OCI-LY1 (cell line): ENCODE measurements at regions not wholly inside any gene's neighbourhood (a gene's known extent, or its start where the extent isn't known, plus 50 kb on each side); places are given as distances from the start of the nearest gene placed in this dataset.

Source experiments
- H2AFZ ChIP-seq: fragments of 200-600 bp; sonication (generic), shearing (Covaris generic); 2 replicates; pipeline ENCODE4 v1.6.0; 2014; ENCODE audit warnings: antibody characterized with exemption, mild to moderate bottlenecking, low read length
- H3F3A ChIP-seq: fragments of 200-600 bp; sonication (generic), shearing (Covaris generic); 2 replicates; pipeline ENCODE4 v1.6.0; 2014; ENCODE audit warnings: mild to moderate bottlenecking, antibody characterized with exemption, low read length, moderate library complexity; ENCODE audit not compliant: insufficient read depth
- H3K27ac ChIP-seq: fragments of 200-600 bp; sonication (generic); 2 replicates; pipeline ENCODE4 v1.5.1; 2014; ENCODE audit warnings: low read length, mixed run types, mild to moderate bottlenecking, low read depth; ENCODE audit not compliant: poor library complexity, severe bottlenecking
- H3K27me3 ChIP-seq: fragments of 200-600 bp; sonication (generic); 2 replicates; pipeline ENCODE4 v1.6.0; 2014; ENCODE audit warnings: antibody characterized with exemption, mild to moderate bottlenecking, low read length, moderate library complexity; ENCODE audit not compliant: insufficient read depth
- H3K36me3 ChIP-seq: fragments of 200-600 bp; sonication (generic); 2 replicates; pipeline ENCODE4 v1.6.1; 2014; ENCODE audit warnings: mild to moderate bottlenecking, antibody characterized with exemption, low read length, moderate library complexity, mixed read lengths; ENCODE audit not compliant: insufficient read depth
- H3K4me1 ChIP-seq: fragments of 200-600 bp; sonication (generic); 2 replicates; pipeline ENCODE4 v1.5.1; 2014; ENCODE audit warnings: mild to moderate bottlenecking, low read length, moderate library complexity; ENCODE audit not compliant: insufficient read depth, severe bottlenecking
- H3K4me2 ChIP-seq: fragments of 200-600 bp; sonication (generic), shearing (Covaris generic); 2 replicates; pipeline ENCODE4 v1.6.1; 2014; ENCODE audit warnings: low read length
- H3K4me3 ChIP-seq: fragments of 200-600 bp; sonication (generic); 2 replicates; pipeline ENCODE4 v1.5.1; 2014; ENCODE audit warnings: low read length, low read depth, mild to moderate bottlenecking, mixed read lengths; ENCODE audit not compliant: poor library complexity, severe bottlenecking
- H3K79me2 ChIP-seq: fragments of 200-600 bp; shearing (Covaris generic); 2 replicates; pipeline ENCODE4 v1.6.1; 2016; ENCODE audit warnings: mixed run types, low read length, mixed read lengths; ENCODE audit not compliant: insufficient read depth
- H3K9ac ChIP-seq: fragments of 200-600 bp; sonication (generic), shearing (Covaris generic); 2 replicates; pipeline ENCODE4 v1.6.1; 2014; ENCODE audit warnings: mild to moderate bottlenecking, low read length, mixed read lengths
- H3K9me2 ChIP-seq: fragments of 200-600 bp; sonication (generic), shearing (Covaris generic); 2 replicates; pipeline ENCODE4 v1.6.1; 2014; ENCODE audit warnings: low read depth, mild to moderate bottlenecking, low read length, mixed read lengths
- H3K9me3 ChIP-seq: fragments of 200-600 bp; shearing (Covaris generic); 2 replicates; pipeline ENCODE4 v1.6.1; 2014; ENCODE audit warnings: low read length, mixed read lengths
- H4K20me1 ChIP-seq: fragments of 200-600 bp; sonication (generic), shearing (Covaris generic); 2 replicates; pipeline ENCODE4 v1.6.0; 2016; ENCODE audit warnings: mild to moderate bottlenecking, low read length; ENCODE audit not compliant: insufficient read depth
- EZH2 ChIP-seq: fragments of 200-600 bp; sonication (generic), shearing (Covaris generic); IDR thresholded peaks from 2 replicates; pipeline ENCODE4 v1.8.0; 2017; ENCODE audit warnings: borderline replicate concordance, mixed run types, mild to moderate bottlenecking, antibody characterized with exemption, low read length, moderate library complexity, mixed read lengths
- TF ChIP-seq, protein P1 (sequence below): fragments of 200-600 bp; sonication (generic), shearing (Covaris generic); IDR thresholded peaks from 2 replicates; pipeline ENCODE4 v1.5.1; 2017; ENCODE audit warnings: mild to moderate bottlenecking, antibody characterized with exemption, low read length, moderate library complexity, mixed read lengths

DNA sequence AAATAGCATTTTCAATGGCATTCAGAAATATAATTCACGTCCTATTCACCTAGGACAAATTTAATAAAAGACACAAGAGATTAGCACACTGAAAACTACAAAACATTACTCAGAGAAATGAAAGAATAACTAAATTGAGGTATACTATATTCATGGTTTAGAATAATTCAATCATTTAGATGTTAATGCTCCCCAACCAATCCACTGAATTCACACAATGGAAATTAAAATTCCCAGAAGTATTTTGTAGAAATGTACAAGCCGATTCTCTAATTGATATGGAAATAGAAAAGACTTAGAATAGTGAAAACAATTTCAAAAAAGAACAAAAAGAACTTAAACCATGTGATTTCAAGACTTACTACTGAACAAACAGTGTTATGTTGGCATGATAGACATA lies 212.2 kb downstream of the ZEB2 start:
- Histone ChIP-seq H3K4me3 (no peak overlapping the region), H3K9me2 (no peaks in the 10 kb centered on the region), H3K36me3 (peaks cover 35% of the 10 kb centered on the region), H3K9ac (no peak overlapping the region), H3K9me3 (peaks cover 13% of the 10 kb centered on the region), H3K4me2 (no peak overlapping the region), H4K20me1 (no peaks in the 10 kb centered on the region), H3K27ac (no peak overlapping the region), H3K27me3 (no peaks in the 10 kb centered on the region), H3K4me1 (no peaks in the 10 kb centered on the region), H2AFZ (no peak overlapping the region), H3K79me2 (peaks cover 84% of the 10 kb centered on the region), H3F3A (no peaks in the 10 kb centered on the region)
- TF ChIP-seq, protein P1, sequence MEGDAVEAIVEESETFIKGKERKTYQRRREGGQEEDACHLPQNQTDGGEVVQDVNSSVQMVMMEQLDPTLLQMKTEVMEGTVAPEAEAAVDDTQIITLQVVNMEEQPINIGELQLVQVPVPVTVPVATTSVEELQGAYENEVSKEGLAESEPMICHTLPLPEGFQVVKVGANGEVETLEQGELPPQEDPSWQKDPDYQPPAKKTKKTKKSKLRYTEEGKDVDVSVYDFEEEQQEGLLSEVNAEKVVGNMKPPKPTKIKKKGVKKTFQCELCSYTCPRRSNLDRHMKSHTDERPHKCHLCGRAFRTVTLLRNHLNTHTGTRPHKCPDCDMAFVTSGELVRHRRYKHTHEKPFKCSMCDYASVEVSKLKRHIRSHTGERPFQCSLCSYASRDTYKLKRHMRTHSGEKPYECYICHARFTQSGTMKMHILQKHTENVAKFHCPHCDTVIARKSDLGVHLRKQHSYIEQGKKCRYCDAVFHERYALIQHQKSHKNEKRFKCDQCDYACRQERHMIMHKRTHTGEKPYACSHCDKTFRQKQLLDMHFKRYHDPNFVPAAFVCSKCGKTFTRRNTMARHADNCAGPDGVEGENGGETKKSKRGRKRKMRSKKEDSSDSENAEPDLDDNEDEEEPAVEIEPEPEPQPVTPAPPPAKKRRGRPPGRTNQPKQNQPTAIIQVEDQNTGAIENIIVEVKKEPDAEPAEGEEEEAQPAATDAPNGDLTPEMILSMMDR: no peak
- TF ChIP-seq EZH2: no peak

DNA sequence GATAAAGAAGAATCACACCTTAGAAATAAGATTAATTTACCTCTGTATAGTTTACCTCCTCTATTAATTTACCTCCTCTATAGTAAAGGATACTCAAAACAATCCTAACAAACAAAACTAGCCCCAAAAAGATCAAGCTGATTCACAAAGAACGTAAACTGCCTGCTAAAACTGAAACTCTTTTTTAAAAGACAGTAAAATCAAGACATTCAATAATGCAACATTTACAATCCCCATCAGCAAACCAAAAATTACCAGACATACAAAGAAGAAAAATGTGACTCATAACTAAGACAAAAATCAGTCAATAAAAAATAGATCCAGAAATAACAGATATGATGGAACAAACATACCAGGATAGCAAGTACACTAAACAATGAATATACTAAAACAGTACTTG lies 215.7 kb downstream of the ZEB2 start:
- Histone ChIP-seq H3K9me2 (no peaks in the 10 kb centered on the region), H3F3A (no peaks in the 10 kb centered on the region), H3K4me1 (no peaks in the 10 kb centered on the region), H3K4me2 (no peak overlapping the region), H3K27me3 (no peaks in the 10 kb centered on the region), H3K9ac (no peak overlapping the region), H2AFZ (no peak overlapping the region), H3K79me2 (peaks cover 82% of the 10 kb centered on the region), H3K9me3 (no peaks in the 10 kb centered on the region), H3K36me3 (peaks cover 13% of the 10 kb centered on the region), H3K4me3 (no peak overlapping the region), H4K20me1 (no peaks in the 10 kb centered on the region), H3K27ac (no peak overlapping the region)
- no peak for TF ChIP-seq EZH2
- TF ChIP-seq, protein P1: no peak

DNA sequence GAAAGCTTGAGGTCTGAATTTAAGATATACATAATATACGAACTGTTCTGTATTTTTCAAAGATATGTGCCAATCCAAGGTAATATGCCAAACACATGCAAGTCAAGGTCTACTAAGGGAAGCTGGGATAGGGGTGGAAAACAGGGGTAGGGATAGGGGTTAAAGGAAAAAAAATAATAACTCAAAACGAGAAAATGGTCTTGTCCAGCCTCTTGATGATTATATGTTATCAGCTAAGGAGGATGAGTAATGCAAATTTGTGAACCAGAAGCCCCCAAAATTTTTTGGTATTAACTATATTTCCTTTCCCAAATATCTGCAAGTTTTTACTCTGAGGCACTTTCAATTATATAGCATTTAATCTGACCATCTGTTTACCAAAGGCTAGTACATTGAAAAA lies 219.3 kb downstream of the ZEB2 start:
- Histone ChIP-seq H3K9me2 (no peaks in the 10 kb centered on the region), H3K27me3 (no peaks in the 10 kb centered on the region), H2AFZ (no peak overlapping the region), H3K9ac (no peak overlapping the region), H3K79me2 (peaks cover 82% of the 10 kb centered on the region), H4K20me1 (no peaks in the 10 kb centered on the region), H3K27ac (no peak overlapping the region), H3K9me3 (no peaks in the 10 kb centered on the region), H3K4me1 (no peaks in the 10 kb centered on the region), H3K4me2 (no peak overlapping the region), H3K36me3 (peaks cover 8% of the 10 kb centered on the region), H3F3A (no peaks in the 10 kb centered on the region), H3K4me3 (no peak overlapping the region)
- no peak for TF ChIP-seq EZH2
- TF ChIP-seq, protein P1: no peak
